OCI-LY7 (cell line): ENCODE measurements at regions not wholly inside any gene's neighbourhood (a gene's known extent, or its start where the extent isn't known, plus 50 kb on each side); places are given as distances from the start of the nearest gene placed in this dataset.

Experiments
- CTCF ChIP-seq: fragments of 200-600 bp; sonication (generic); conservative IDR thresholded peaks from 2 replicates; pipeline ENCODE4 v1.5.1; 2014; ENCODE audit warnings: mild to moderate bottlenecking, antibody characterized with exemption, low read length, moderate library complexity, mixed read lengths
- EZH2phosphoT487 ChIP-seq: fragments of 200-600 bp; sonication (generic); IDR thresholded peaks from 2 replicates; pipeline ENCODE4 v1.6.1; 2018; ENCODE audit warnings: low read depth, borderline replicate concordance, mild to moderate bottlenecking, mixed run types, antibody characterized with exemption, low read length, moderate library complexity, mixed read lengths

- TF ChIP-seq CTCF (no peak), EZH2phosphoT487 (no peak)
Observed at GRCh38 chr13:48790199-48790598, 136.5 kb downstream of the CYSLTR2 start.
